Midbrain (tissue), 1 donor: ENCODE measurements at regions not wholly inside any gene's neighbourhood (a gene's known extent, or its start where the extent isn't known, plus 50 kb on each side); places are given as distances from the start of the nearest gene placed in this dataset.
"Not testable (repeated sequence)": the region's sequence is repeated elsewhere in the genome, so short reads cannot be mapped to it uniquely, and the experiment has no call there.

Experiments used
- DNase-seq: peaks from one replicate; lab custom pipeline; 2025; lab: John Stamatoyannopoulos, UW

GRCh38 chr4:100026066-100026465, 76.0 kb upstream of the H2AZ1 start:
- DNase-seq = no peak

- DNase-seq = no peak
Observed at GRCh38 chr4:100023800-100024199, 73.7 kb upstream of the H2AZ1 start.

GRCh38 chr4:100022792-100023222, 72.7 kb upstream of the H2AZ1 start:
- DNase-seq = no peak

GRCh38 chr4:100019821-100020220, 69.7 kb upstream of the H2AZ1 start:
- no peak for DNase-seq

GRCh38 chr4:100017637-100018310, 67.7 kb upstream of the H2AZ1 start:
- no peak for DNase-seq

GRCh38 chr4:100016191-100016590, 66.1 kb upstream of the H2AZ1 start:
- no peak for DNase-seq

- DNase-seq = no peak
Observed at GRCh38 chr4:100014616-100015015, 64.5 kb upstream of the H2AZ1 start.

- DNase-seq = no peak
Observed at GRCh38 chr4:100009490-100009889, 59.4 kb upstream of the H2AZ1 start.

- DNase-seq = no peak
Observed at GRCh38 chr4:100008048-100008447, 58.0 kb upstream of the H2AZ1 start.

- DNase-seq = not testable (repeated sequence)
Observed at GRCh38 chr4:100006161-100006560, 56.1 kb upstream of the H2AZ1 start.
